Neutrophil (primary cell): ENCODE measurements at regions not wholly inside any gene's neighbourhood (a gene's known extent, or its start where the extent isn't known, plus 50 kb on each side); places are given as distances from the start of the nearest gene placed in this dataset.

Experiments used
- H3K27ac ChIP-seq: fragments of 200-600 bp; sonication (generic); 2 replicates; pipeline ENCODE4 v1.5.1; 2016; ENCODE audit warnings: mild to moderate bottlenecking, moderate library complexity
- H3K27me3 ChIP-seq: fragments of 200-600 bp; sonication (generic); 2 replicates; pipeline ENCODE4 v1.6.0; 2016; ENCODE audit warnings: mild to moderate bottlenecking
- H3K36me3 ChIP-seq: fragments of 200-600 bp; sonication (generic); 2 replicates; pipeline ENCODE4 v1.5.1; 2017
- H3K4me1 ChIP-seq, 2 experiments: fragments of 200-600 bp in 1 of 2; sonication (generic) in 1 of 2; 1 replicate in 1 of 2; 2 replicates in 1 of 2; pipeline versions ENCODE4 v1.5.1 to v1.6.1; 2013 to 2016; ENCODE audit warnings: low read depth in 1 of 2, low read length in 1 of 2, mild to moderate bottlenecking in 1 of 2, moderate library complexity in 1 of 2; ENCODE audit not compliant: control insufficient read depth in 1 of 2, insufficient read depth in 1 of 2
- H3K4me3 ChIP-seq, 2 experiments: fragments of 200-600 bp in 1 of 2; sonication (generic) in 1 of 2; 1 replicate in 1 of 2; 2 replicates in 1 of 2; pipeline ENCODE4 v1.5.1; 2013 to 2016; ENCODE audit warnings: low read depth in 1 of 2, low read length in 1 of 2, mild to moderate bottlenecking in 1 of 2, moderate library complexity in 1 of 2
- H3K9me3 ChIP-seq: fragments of 200-600 bp; sonication (generic); 2 replicates; pipeline ENCODE4 v1.5.1; 2016
- TF ChIP-seq, protein P1 (sequence below): fragments of 200-600 bp; sonication (generic); IDR thresholded peaks from 2 replicates; pipeline ENCODE4 v1.5.1; 2016; ENCODE audit warnings: antibody characterized with exemption

DNA sequence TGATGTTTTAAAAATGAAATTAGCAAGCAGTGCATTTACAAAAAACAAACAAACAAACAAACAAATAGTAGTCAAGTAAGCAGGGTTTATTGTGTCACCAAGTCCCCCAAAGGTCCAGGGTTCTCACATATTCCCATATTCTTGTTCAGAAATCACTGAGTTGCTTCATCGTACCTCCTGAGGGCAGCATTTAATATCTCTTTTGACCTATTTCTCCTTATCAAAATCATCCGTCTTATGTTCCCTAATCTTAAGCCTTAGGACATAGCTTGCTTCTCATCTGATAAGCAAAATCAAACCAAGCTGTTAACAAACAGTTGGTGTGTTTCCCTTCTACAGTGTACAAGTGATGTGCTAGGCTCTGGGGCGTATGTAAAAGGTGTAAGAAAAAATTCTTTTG, 109.5 kb upstream of the MAN2A1 start:
- Histone ChIP-seq H3K27ac (no peak overlapping the region), H3K4me1 (peaks cover 4 to 6% of the 10 kb centered on the region in 2 experiments), H3K9me3 (no peaks in the 10 kb centered on the region), H3K4me3 (no peak overlapping the region), H3K36me3 (no peaks in the 10 kb centered on the region), H3K27me3 (no peaks in the 10 kb centered on the region)
- TF ChIP-seq, protein P1, sequence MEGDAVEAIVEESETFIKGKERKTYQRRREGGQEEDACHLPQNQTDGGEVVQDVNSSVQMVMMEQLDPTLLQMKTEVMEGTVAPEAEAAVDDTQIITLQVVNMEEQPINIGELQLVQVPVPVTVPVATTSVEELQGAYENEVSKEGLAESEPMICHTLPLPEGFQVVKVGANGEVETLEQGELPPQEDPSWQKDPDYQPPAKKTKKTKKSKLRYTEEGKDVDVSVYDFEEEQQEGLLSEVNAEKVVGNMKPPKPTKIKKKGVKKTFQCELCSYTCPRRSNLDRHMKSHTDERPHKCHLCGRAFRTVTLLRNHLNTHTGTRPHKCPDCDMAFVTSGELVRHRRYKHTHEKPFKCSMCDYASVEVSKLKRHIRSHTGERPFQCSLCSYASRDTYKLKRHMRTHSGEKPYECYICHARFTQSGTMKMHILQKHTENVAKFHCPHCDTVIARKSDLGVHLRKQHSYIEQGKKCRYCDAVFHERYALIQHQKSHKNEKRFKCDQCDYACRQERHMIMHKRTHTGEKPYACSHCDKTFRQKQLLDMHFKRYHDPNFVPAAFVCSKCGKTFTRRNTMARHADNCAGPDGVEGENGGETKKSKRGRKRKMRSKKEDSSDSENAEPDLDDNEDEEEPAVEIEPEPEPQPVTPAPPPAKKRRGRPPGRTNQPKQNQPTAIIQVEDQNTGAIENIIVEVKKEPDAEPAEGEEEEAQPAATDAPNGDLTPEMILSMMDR, result no peak

DNA sequence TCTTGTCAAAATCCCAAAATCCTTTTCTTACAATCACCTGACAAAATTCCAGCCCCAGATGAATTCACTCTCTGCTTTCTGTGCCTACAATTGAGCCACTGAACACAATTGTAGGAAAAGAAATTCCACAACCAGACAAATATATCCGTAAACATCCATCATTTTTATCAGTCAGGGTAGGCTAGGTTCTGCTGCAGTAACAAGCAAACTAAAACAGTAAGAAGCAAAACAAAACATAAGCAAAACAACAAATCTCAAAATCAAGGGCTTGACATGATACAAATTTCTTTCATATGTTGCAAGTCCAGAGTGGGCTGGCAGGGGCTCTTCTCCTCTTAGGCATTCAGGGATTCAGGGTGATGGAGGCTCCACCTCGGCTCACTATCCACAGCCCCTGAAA, 114.2 kb upstream of the MAN2A1 start:
- no peaks in the 10 kb centered on the region for H3K36me3 ChIP-seq
- no peak overlapping the region for H3K27ac ChIP-seq
- no peak overlapping the region for H3K4me3 ChIP-seq
- H3K4me1 ChIP-seq, result no peaks in the 10 kb centered on the region
- H3K27me3 ChIP-seq, result no peaks in the 10 kb centered on the region
- H3K9me3 ChIP-seq, result no peaks in the 10 kb centered on the region
- TF ChIP-seq, protein P1, result no peak

DNA sequence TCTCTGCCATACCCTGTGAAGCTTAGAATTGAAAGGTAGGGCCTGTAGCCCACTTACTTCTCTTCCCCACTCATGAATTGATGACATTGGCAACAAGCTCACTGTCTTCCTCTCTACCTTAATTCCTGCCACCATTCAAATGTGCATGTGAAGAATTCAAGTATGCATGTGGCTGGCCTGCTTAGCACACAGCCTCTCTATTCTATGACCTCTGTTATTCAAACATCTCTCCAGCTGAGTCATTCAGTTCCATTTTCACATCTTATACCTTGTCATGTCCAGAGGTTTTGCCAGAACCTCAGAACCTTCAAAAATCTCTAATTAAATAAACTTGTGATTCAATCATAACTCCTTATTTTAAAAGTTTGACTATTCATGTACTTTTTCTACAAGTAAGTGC, 114.7 kb upstream of the MAN2A1 start:
- TF ChIP-seq, protein P1, result no peak
- Histone ChIP-seq H3K4me3 (no peak overlapping the region), H3K9me3 (no peaks in the 10 kb centered on the region), H3K36me3 (no peaks in the 10 kb centered on the region), H3K27me3 (no peaks in the 10 kb centered on the region), H3K4me1 (no peaks in the 10 kb centered on the region), H3K27ac (no peak overlapping the region)

DNA sequence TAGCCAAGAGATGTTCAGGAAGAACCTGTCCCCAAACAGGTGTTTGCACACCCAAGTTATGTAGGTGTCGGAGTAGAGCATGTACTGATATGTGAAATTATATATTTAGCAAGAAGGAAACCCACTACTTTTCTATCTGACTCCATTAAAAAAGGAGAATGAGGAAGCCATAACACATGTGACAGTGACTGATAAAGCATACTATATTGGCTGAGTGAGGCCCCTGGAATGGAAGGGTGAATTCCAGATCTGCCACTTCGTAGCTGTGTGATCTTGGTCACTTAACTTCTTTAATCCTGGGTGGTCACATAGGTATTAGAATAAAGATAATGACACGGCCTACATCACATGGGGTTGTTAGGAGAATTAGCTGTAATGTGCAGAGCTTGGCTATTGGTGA, 116.0 kb upstream of the MAN2A1 start:
- H3K4me3 ChIP-seq, result no peak overlapping the region
- H3K27ac ChIP-seq, result no peak overlapping the region
- no peaks in the 10 kb centered on the region for H3K4me1 ChIP-seq
- no peaks in the 10 kb centered on the region for H3K27me3 ChIP-seq
- no peaks in the 10 kb centered on the region for H3K36me3 ChIP-seq
- TF ChIP-seq, protein P1, result no peak
- no peaks in the 10 kb centered on the region for H3K9me3 ChIP-seq

DNA sequence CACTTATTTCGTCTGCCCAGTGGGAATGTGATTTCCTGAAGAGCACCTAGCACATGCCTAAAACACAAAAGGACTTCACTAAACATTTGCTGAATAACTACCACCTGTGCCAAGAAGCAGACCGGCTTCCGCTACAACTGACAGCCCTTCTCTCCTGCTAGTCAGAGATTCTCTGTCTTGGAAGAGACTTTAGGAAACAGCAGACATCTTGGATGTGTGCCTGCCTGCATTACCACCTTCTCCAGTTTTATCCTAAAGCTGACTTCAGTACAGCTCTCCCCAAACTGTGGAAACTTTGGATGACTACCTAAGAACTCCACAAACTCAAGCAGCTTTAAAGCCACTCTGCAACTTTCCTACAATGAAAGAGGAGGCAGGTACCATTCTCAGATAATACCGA, 116.5 kb upstream of the MAN2A1 start:
- TF ChIP-seq, protein P1, result no peak
- Histone ChIP-seq H3K9me3 (no peaks in the 10 kb centered on the region), H3K4me3 (no peak overlapping the region), H3K27me3 (no peaks in the 10 kb centered on the region), H3K27ac (no peak overlapping the region), H3K4me1 (no peaks in the 10 kb centered on the region), H3K36me3 (no peaks in the 10 kb centered on the region)

DNA sequence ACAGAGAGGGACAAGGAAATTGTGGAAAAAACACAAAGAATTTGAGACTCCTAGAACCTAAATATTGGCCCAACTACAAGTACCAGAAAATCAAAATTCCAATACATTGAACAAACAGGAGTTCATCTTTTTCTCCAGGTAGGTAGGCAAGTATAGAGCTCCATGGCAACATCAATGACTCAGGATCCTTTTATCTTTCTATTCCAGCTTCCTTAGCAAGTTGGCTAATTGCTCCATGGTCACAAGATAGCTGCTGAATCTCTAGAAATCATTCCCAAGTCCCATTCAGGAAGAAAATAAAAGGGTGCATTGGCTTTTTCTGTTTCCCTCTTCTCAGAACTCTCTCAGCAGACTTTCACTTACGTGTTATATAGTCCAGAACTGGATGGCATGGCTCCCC, 117.9 kb upstream of the MAN2A1 start:
- Histone ChIP-seq H3K9me3 (no peaks in the 10 kb centered on the region), H3K27ac (no peak overlapping the region), H3K4me3 (no peak overlapping the region), H3K27me3 (no peaks in the 10 kb centered on the region), H3K4me1 (no peaks in the 10 kb centered on the region), H3K36me3 (no peaks in the 10 kb centered on the region)
- TF ChIP-seq, protein P1, result no peak
